HepG2 (cell line): ENCODE measurements at regions not wholly inside any gene's neighbourhood (a gene's known extent, or its start where the extent isn't known, plus 50 kb on each side); places are given as distances from the start of the nearest gene placed in this dataset.

Source experiments
- ATAC-seq: fragments of 200-7000 bp; cut with Tn5 transposase; 3 replicates; pipeline ENCODE4 v1.9.1; 2020; ENCODE audit warnings: mild to moderate bottlenecking, moderate library complexity
- BruUV-seq: library from RNA; stranded (reverse); fragments of 400-500 nt; replicated peaks from 2 replicates; lab custom pipeline; 2021; lab: Mats Ljungman, UMichigan
- CTCF ChIA-PET: fragments of 300-600 bp; formaldehyde crosslinking; extraction: SDS; loops from one replicate; lab custom pipeline; 2021; ENCODE audit warnings: low total read pairs, inconsistent platforms, low intra/inter-chr PET ratio; lab: Yijun Ruan, JAX
- POLR2A ChIA-PET: fragments of 350-600 bp; sonication (Branson Sonifier 250); formaldehyde crosslinking; loops from one replicate; lab custom pipeline; 2020; ENCODE audit warnings: antibody characterized with exemption, inconsistent platforms; lab: Yijun Ruan, JAX
- DNase-seq: peaks from one replicate; pipeline ENCODE4 v3.0.0-alpha.2; 2015; ENCODE audit warnings: low spot score
- FAIRE-seq: peaks from 3 replicates; lab custom pipeline; 2011; peaks lifted over from hg19 to GRCh38; lab: Jason Lieb, UNC
- H2AFZ ChIP-seq: one replicate; pipeline ENCODE4 v1.6.1; 2011; ENCODE audit warnings: low read length, inconsistent platforms
- H3K27ac ChIP-seq: fragments of 300-600 bp; 3 replicates; pipeline ENCODE4 v1.8.0; 2011; ENCODE audit warnings: mixed run types, mild to moderate bottlenecking, mixed read lengths, low read length, inconsistent platforms; ENCODE audit not compliant: insufficient read depth; ENCODE audit errors: extremely low read length
- H3K27me3 ChIP-seq, 2 experiments: fragments of 200-600 bp in 1 of 2; 2 replicates in 1 of 2; 3 replicates in 1 of 2; pipeline versions ENCODE4 v1.6.0 to v1.8.0; 2011; ENCODE audit warnings: low read length in 2 of 2, mild to moderate bottlenecking in 2 of 2, moderate library complexity in 2 of 2, inconsistent platforms in 1 of 2; ENCODE audit not compliant: insufficient read depth in 2 of 2, control insufficient read depth in 1 of 2
- H3K36me3 ChIP-seq, 2 experiments: fragments of 200-600 bp in 1 of 2; replicated peaks in 1 of 2; 2 replicates in 1 of 2; 3 replicates in 1 of 2; pipeline versions ENCODE4 v1.5.1 to v1.8.0; 2011; ENCODE audit warnings: low read length in 2 of 2, inconsistent platforms in 1 of 2; ENCODE audit not compliant: insufficient read depth in 2 of 2, control insufficient read depth in 1 of 2
- H3K4me1 ChIP-seq: 2 replicates; pipeline ENCODE4 v1.5.1; 2012; ENCODE audit warnings: low read length, inconsistent platforms; ENCODE audit not compliant: insufficient read depth
- H3K4me2 ChIP-seq: 2 replicates; pipeline ENCODE4 v1.6.0; 2011; ENCODE audit warnings: low read depth, low read length, inconsistent platforms
- H3K4me3 ChIP-seq, 3 experiments: fragments of 200-600 bp in 1 of 3; sonication (generic), shearing (Covaris generic) in 1 of 3; replicated peaks in 1 of 3; 2 replicates each; pipeline ENCODE4 v1.5.1; 2011 to 2016; ENCODE audit warnings: low read length in 3 of 3, inconsistent platforms in 2 of 3, low read depth in 2 of 3, mild to moderate bottlenecking in 2 of 3, control low read depth in 1 of 3, mixed read lengths in 1 of 3; ENCODE audit not compliant: insufficient read depth in 1 of 3
- H3K79me2 ChIP-seq: one replicate; pipeline ENCODE4 v1.6.1; 2011; ENCODE audit warnings: low read length, inconsistent platforms; ENCODE audit not compliant: insufficient read depth
- H3K9ac ChIP-seq: 2 replicates; pipeline ENCODE4 v1.6.0; 2011; ENCODE audit warnings: mild to moderate bottlenecking, low read depth, low read length, inconsistent platforms; ENCODE audit not compliant: insufficient read depth
- H3K9me3 ChIP-seq: 2 replicates; pipeline ENCODE4 v1.5.1; 2012; ENCODE audit warnings: mild to moderate bottlenecking, low read length
- H4K20me1 ChIP-seq: 2 replicates; pipeline ENCODE4 v1.6.0; 2011; ENCODE audit warnings: inconsistent platforms, mild to moderate bottlenecking, low read length, moderate library complexity; ENCODE audit not compliant: insufficient read depth
- SOX13 ChIP-seq, 3 experiments: fragments of 450-650 bp in 1 of 3; sonication (generic) in 1 of 3; formaldehyde crosslinking in 1 of 3; IDR thresholded peaks in 2 of 3; conservative IDR thresholded peaks in 1 of 3; 2 replicates each; pipeline versions ENCODE4 v1.5.0 to v1.6.1; 2016 to 2020; ENCODE audit warnings: antibody characterized with exemption in 1 of 3, mild to moderate bottlenecking in 1 of 3, missing compliant biosample characterization in 1 of 3, missing genetic modification reagents in 1 of 3, moderate library complexity in 1 of 3
- SP5 ChIP-seq: IDR thresholded peaks from 2 replicates; pipeline ENCODE4 v1.6.1; 2016; ENCODE audit warnings: low read depth, borderline replicate concordance
- STAG1 ChIP-seq: sonication (generic); formaldehyde crosslinking; IDR thresholded peaks from 2 replicates; pipeline ENCODE4 v1.4.0; 2020; ENCODE audit warnings: missing genetic modification reagents
- STAT6 ChIP-seq: sonication (generic); formaldehyde crosslinking; IDR thresholded peaks from 2 replicates; pipeline ENCODE4 v1.4.0; 2020; ENCODE audit warnings: missing genetic modification reagents, mild to moderate bottlenecking, borderline replicate concordance
- ZBTB44 ChIP-seq: sonication (generic); formaldehyde crosslinking; IDR thresholded peaks from 2 replicates; pipeline ENCODE4 v1.4.0; 2020; ENCODE audit warnings: missing genetic modification reagents
- ZNF768 ChIP-seq: sonication (generic); formaldehyde crosslinking; IDR thresholded peaks from 2 replicates; pipeline ENCODE4 v1.4.0; 2020; ENCODE audit warnings: missing genetic modification reagents
- WGBS: methylation state at CpG from one replicate; pipeline ENCODE4 v1.1.6; 2017; ENCODE audit warnings: low lambda C conversion rate; 5-methylcytosine and 5-hydroxymethylcytosine counted together
- in situ Hi-C: cut with HindIII; loops from 2 replicates; pipeline ENCODE4 v1.10.0; 2017; ENCODE audit warnings: low pct_unique_long_range_greater_than_20kb; ENCODE audit not compliant: extremely low pct_ligation_motif_present
- intact Hi-C: fragments of 100-400 bp; cut with micrococcal nuclease; formaldehyde crosslinking; loops from one replicate; pipeline ENCODE4 v1.10.0; 2022; ENCODE audit not compliant: unreplicated experiment
- TF ChIP-seq, protein P1 (sequence below): sonication (generic); formaldehyde crosslinking; IDR thresholded peaks from 2 replicates; pipeline ENCODE4 v1.4.0; 2020; ENCODE audit warnings: missing genetic modification reagents
- TF ChIP-seq, protein P2 (sequence below): sonication (generic); formaldehyde crosslinking; IDR thresholded peaks from 2 replicates; pipeline ENCODE4 v1.4.0; 2020; ENCODE audit warnings: missing genetic modification reagents

DNA sequence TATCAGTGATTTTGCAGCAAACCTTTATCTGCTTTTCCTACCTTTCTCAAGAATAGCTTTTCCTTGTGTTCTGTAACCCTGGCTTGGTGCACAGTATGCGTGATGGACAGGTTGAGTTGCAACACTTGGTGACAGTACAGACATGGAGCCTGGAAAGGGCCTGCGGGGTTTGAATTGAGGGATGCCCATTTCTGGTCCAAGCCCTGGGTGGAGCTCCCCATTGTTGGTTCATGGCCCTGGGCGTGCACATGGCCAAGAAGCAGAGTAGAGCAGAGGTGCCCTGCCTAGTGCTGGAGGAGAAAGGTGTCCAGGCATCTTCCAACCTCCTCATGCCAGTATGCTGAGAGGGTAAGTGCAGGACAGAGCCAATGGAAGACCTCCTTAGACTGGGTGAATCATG lies 106.6 kb upstream of the MKLN1 start (continued):
- TF ChIP-seq SP5 (CRISPR knock-in tag), result no peak

DNA sequence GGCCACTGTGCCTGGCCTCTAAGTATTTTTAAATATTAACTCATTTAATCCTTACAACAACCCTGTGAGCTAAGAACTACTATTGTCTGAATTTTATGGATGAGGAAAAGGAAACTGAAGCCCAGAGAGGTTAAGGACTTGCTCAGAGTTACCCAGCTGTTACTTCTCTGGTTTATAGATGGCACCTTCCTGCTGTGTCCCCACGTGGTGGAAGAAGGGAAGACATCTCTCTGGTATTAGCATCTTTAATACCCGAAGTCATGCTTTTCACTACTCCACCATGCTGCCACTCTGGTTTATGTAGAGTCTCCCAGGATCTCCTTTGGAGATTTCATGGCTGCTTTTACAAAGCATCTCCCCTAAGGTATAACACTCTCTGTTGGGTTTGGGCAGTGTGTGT lies 105.5 kb upstream of the MKLN1 start:
- in situ Hi-C loops (no loop called here), intact Hi-C loops (no loop called here)
- ChIA-PET CTCF (no interaction called here), POLR2A (no interaction called here)
- no peak overlapping the region for H3K4me2 ChIP-seq
- 31% methylated on average over 2 of the region's 2 CpGs for WGBS
- no peaks in the 10 kb centered on the region for H4K20me1 ChIP-seq
- ATAC-seq (no peak), DNase-seq (no peak), FAIRE-seq (no peak)
- no TSS peak for BruUV-seq
- H3K9ac ChIP-seq, result no peak overlapping the region
- H3K4me1 ChIP-seq, result peaks cover 46% of the 10 kb centered on the region
- no peaks in the 10 kb centered on the region for H3K36me3 ChIP-seq
- no peaks in the 10 kb centered on the region for H3K79me2 ChIP-seq
- no peak overlapping the region for H3K27ac ChIP-seq
- H3K27me3 ChIP-seq, result no peaks in the 10 kb centered on the region
- no peak overlapping the region for H3K4me3 ChIP-seq
- no peaks in the 10 kb centered on the region for H3K9me3 ChIP-seq
- H2AFZ ChIP-seq, result no peak overlapping the region
- no peak for TF ChIP-seq SOX13 (IDR thresholded peaks at IDR 0.05)
- no peak for TF ChIP-seq SOX13 (CRISPR knock-in tag; conservative IDR thresholded peaks at IDR 0.05 in 1 of 2, IDR thresholded peaks at IDR 0.05 in 1 of 2)
- peak; percentile 16; the same call in 1 of the 2 replicates for TF ChIP-seq ZNF768 (CRISPR knock-in tag)
- TF ChIP-seq STAG1 (CRISPR knock-in tag), result peak; percentile 27; the same call in 1 of the 2 replicates

DNA sequence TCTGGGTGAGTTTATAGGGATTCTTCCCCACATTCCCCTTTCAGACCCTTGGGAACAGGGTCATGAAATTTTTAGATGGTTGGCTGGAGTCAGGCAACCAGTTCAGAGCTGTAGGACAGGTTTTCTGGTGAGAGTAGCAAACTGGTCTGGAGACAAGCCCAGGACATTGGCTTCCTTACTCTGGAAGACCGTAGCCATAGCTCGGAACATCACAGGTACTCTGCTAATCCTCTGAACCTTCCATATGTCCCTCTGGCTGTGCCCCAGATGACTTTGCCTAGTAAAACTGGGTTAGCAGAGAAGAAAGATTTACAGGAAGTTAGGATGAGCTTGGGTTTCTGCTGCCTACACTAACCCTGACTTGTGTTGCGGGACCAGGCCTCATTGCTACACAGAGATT lies 104.5 kb upstream of the MKLN1 start:
- no peak for DNase-seq
- TF ChIP-seq ZBTB44 (CRISPR knock-in tag), result no peak
- TF ChIP-seq, protein P1, sequence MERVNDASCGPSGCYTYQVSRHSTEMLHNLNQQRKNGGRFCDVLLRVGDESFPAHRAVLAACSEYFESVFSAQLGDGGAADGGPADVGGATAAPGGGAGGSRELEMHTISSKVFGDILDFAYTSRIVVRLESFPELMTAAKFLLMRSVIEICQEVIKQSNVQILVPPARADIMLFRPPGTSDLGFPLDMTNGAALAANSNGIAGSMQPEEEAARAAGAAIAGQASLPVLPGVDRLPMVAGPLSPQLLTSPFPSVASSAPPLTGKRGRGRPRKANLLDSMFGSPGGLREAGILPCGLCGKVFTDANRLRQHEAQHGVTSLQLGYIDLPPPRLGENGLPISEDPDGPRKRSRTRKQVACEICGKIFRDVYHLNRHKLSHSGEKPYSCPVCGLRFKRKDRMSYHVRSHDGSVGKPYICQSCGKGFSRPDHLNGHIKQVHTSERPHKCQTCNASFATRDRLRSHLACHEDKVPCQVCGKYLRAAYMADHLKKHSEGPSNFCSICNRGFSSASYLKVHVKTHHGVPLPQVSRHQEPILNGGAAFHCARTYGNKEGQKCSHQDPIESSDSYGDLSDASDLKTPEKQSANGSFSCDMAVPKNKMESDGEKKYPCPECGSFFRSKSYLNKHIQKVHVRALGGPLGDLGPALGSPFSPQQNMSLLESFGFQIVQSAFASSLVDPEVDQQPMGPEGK (CRISPR knock-in tag), result no peak
- TF ChIP-seq, protein P2, sequence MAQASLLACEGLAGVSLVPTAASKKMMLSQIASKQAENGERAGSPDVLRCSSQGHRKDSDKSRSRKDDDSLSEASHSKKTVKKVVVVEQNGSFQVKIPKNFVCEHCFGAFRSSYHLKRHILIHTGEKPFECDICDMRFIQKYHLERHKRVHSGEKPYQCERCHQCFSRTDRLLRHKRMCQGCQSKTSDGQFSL, result no peak
- no peak for TF ChIP-seq STAT6 (CRISPR knock-in tag)

More for the DNA sequence above, 104.5 kb upstream of the MKLN1 start:
- intact Hi-C loops (no loop called here), in situ Hi-C loops (no loop called here)
- ATAC-seq (no peak), FAIRE-seq (no peak)
- H3K9me3 ChIP-seq, result no peaks in the 10 kb centered on the region
- no peak overlapping the region for H3K4me2 ChIP-seq
- H3K79me2 ChIP-seq, result no peaks in the 10 kb centered on the region
- H4K20me1 ChIP-seq, result no peaks in the 10 kb centered on the region
- no peak overlapping the region for H3K9ac ChIP-seq
- H2AFZ ChIP-seq, result no peak overlapping the region
- no peaks in the 10 kb centered on the region for H3K27me3 ChIP-seq
- H3K4me1 ChIP-seq, result peaks cover 41% of the 10 kb centered on the region
- CTCF ChIA-PET, result no interaction called here
- POLR2A ChIA-PET, result no interaction called here
- no TSS peak for BruUV-seq
- no peaks in the 10 kb centered on the region for H3K36me3 ChIP-seq
- WGBS, result 70% methylated on average over 3 of the region's 3 CpGs
- H3K27ac ChIP-seq, result no peak overlapping the region
- no peak overlapping the region for H3K4me3 ChIP-seq
